ENCODE measurements at regions not wholly inside any gene's neighbourhood (a gene's known extent, or its start where the extent isn't known, plus 50 kb on each side); places are given as distances from the start of the nearest gene placed in this dataset.

- H2AFZ ChIP-seq (ENCODE audit: low read length), result no peak overlapping the region
Measured at GRCh38 chr1:163583661-163584181, 262.0 kb downstream of the NUF2 start.

More at GRCh38 chr1:163583661-163584181, 262.0 kb downstream of the NUF2 start:
- H2BK20ac ChIP-seq (ENCODE audit: low read depth, low read length, poor library complexity, severe bottlenecking), result no peak overlapping the region
- no peak overlapping the region for H2BK12ac ChIP-seq (ENCODE audit: insufficient read length, low read depth, low read length)
- Mint-ChIP-seq H3K27ac (no peak overlapping the region), H3K36me3 (ENCODE audit: insufficient read depth in 1 of 3, low read depth in 3 of 3) (peaks cover 0 to 4% (median 0%) of the 10 kb centered on the region in 3 experiments; a peak in 3 of 7 replicates), H3K4me1 (peaks cover 7 to 19% of the 10 kb centered on the region in 2 experiments), H3K27me3 (ENCODE audit: low read depth) (no peaks in the 10 kb centered on the region), H3K4me3 (no peak overlapping the region), H3K9me3 (no peaks in the 10 kb centered on the region; a peak in 1 of 5 replicates)
- no peak overlapping the region for H3K9ac ChIP-seq (ENCODE audit: extremely low read depth, insufficient read length, low read length)
- no peaks in the 10 kb centered on the region for H4K20me1 ChIP-seq (ENCODE audit: control insufficient read depth, insufficient read depth, insufficient read length)
- no peak overlapping the region for H4K91ac ChIP-seq (ENCODE audit: insufficient read length, low read depth, low read length)
- H3K23me2 ChIP-seq (ENCODE audit: insufficient read length, low read depth, low read length, poor library complexity, severe bottlenecking), result no peaks in the 10 kb centered on the region
- no peak overlapping the region for H4K8ac ChIP-seq (replicated peaks; ENCODE audit: insufficient read length, low read depth, low read length)
- no peak overlapping the region for H3K4ac ChIP-seq (ENCODE audit: low read depth, low read length)
- no peak overlapping the region for H3K23ac ChIP-seq (ENCODE audit: insufficient read length, low read depth, low read length)
- H2BK5ac ChIP-seq (ENCODE audit: insufficient read length, low read length), result no peak overlapping the region
- H3T11ph ChIP-seq (ENCODE audit: low read length), result no peak overlapping the region
- no peak overlapping the region for H3K56ac ChIP-seq (ENCODE audit: insufficient read length, low read depth, low read length)
- H2BK120ac ChIP-seq (ENCODE audit: low read depth, low read length, poor library complexity, severe bottlenecking), result no peak overlapping the region
- H3K18ac ChIP-seq (ENCODE audit: insufficient read length, low read depth, low read length), result no peak overlapping the region
- H3K79me1 ChIP-seq (ENCODE audit: insufficient read depth, low read depth, low read length, poor library complexity, severe bottlenecking), result no peaks in the 10 kb centered on the region
- H2AK5ac ChIP-seq (ENCODE audit: insufficient read length, low read length), result no peak overlapping the region
- no peak overlapping the region for H3K27ac ChIP-seq (ENCODE audit: insufficient read length, low read depth, low read length)
- no peak overlapping the region for H4K5ac ChIP-seq (ENCODE audit: insufficient read length, low read depth, low read length)
- H2BK15ac ChIP-seq (ENCODE audit: low read depth, low read length), result no peak overlapping the region
- no peak for DNase-seq
- H3K79me2 ChIP-seq (ENCODE audit: insufficient read depth, low read length), result no peaks in the 10 kb centered on the region
- no peak overlapping the region for H3K14ac ChIP-seq (ENCODE audit: insufficient read depth, low read length)
- 0 out of 2 replicates have a peak, but pooled peaks cover 2% of the 10 kb centered on the region for H3K4me1 ChIP-seq (ENCODE audit: insufficient read depth, low read length)
- H3K27me3 ChIP-seq (ENCODE audit: insufficient read depth, low read length), result no peaks in the 10 kb centered on the region
- no CpG with 5 or more reads among the region's 4 CpGs for WGBS (ENCODE audit: extremely low coverage, insufficient read length, low lambda C conversion rate)
- H3K9me3 ChIP-seq (ENCODE audit: control insufficient read depth, low read depth, low read length), result no peaks in the 10 kb centered on the region
- TF ChIP-seq CTCF (conservative IDR thresholded peaks at IDR 0.05), result no peak
- H3K4me2 ChIP-seq (ENCODE audit: insufficient read depth, insufficient read length, low read length), result no peak overlapping the region
